Activated CD8-positive, alpha-beta memory T cell treated with anti-CD3 and anti-CD28 coated beads, Interleukin-2, amount 10 ng/mL, durations not matched to agents 7 days and 5 days (primary cell): ENCODE measurements at regions not wholly inside any gene's neighbourhood (a gene's known extent, or its start where the extent isn't known, plus 50 kb on each side); places are given as distances from the start of the nearest gene placed in this dataset.
"Not testable (repeated sequence)": the region's sequence is repeated elsewhere in the genome, so short reads cannot be mapped to it uniquely, and the experiment has no call there.

Experiments used
- ATAC-seq: fragments of 150-1000 bp; cut with Tn5 transposase; one replicate; pipeline ENCODE4 v1.10.0; 2021; ENCODE audit warnings: moderate library complexity
- CTCF ChIA-PET: fragments of 350-600 bp; sonication (Branson Sonifier 250); formaldehyde crosslinking; loops from one replicate; lab custom pipeline; 2021; ENCODE audit warnings: antibody characterized with exemption; lab: Charles Lee
- DNase-seq: peaks from one replicate; pipeline ENCODE4 v3.0.0-alpha.2; 2020
- H3K27ac Mint-ChIP-seq: one replicate; pipeline ENCODE4 v1.8.0; 2021; ENCODE audit warnings: mild to moderate bottlenecking, mixed read lengths
- H3K27me3 Mint-ChIP-seq: one replicate; pipeline ENCODE4 v1.8.0; 2021; ENCODE audit warnings: mixed read lengths
- H3K36me3 Mint-ChIP-seq: one replicate; pipeline ENCODE4 v1.8.0; 2021; ENCODE audit warnings: mild to moderate bottlenecking, mixed read lengths
- H3K4me1 Mint-ChIP-seq: one replicate; pipeline ENCODE4 v1.8.0; 2021; ENCODE audit warnings: mixed read lengths
- H3K4me3 Mint-ChIP-seq: one replicate; pipeline ENCODE4 v1.8.0; 2021; ENCODE audit warnings: mild to moderate bottlenecking, moderate library complexity, mixed read lengths
- H3K9me3 Mint-ChIP-seq: one replicate; pipeline ENCODE4 v1.8.0; 2022; ENCODE audit warnings: low read depth, mixed read lengths

DNA sequence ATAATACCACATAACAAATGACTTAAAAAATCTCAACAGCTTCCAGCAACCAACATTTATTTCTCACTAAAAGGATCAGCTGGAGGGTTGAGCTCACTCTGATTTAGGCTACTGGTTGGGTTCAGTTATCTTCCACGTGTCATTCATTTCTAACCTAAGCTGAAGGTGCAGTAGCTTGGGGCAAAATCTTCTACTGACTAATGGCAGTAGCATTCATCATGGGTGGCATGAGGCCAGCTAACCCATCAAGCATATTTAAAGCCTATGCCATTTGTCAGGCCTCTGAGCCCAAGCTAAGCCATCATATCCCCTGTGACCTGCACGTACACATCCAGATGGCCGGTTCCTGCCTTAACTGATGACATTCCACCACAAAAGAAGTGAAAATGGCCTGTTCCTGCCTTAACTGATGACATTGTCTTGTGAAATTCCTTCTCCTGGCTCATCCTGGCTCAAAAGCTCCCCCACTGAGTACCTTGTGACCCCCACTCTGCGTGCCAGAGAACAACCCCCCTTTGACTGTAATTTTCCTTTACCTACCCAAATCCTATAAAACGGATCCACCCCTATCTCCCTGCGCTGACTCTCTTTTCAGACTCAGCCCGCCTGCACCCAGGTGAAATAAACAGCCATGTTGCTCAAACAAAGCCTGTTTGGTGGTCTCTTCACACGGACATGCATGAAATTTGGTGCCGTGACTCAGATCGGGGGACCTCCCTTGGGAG lies 324.7 kb upstream of the LMCD1 start:
- H3K4me1 Mint-ChIP-seq, DNase-seq, H3K9me3 Mint-ChIP-seq, ATAC-seq, H3K36me3 Mint-ChIP-seq, H3K27ac Mint-ChIP-seq, CTCF ChIA-PET, H3K27me3 Mint-ChIP-seq, H3K4me3 Mint-ChIP-seq: not testable (repeated sequence)

DNA sequence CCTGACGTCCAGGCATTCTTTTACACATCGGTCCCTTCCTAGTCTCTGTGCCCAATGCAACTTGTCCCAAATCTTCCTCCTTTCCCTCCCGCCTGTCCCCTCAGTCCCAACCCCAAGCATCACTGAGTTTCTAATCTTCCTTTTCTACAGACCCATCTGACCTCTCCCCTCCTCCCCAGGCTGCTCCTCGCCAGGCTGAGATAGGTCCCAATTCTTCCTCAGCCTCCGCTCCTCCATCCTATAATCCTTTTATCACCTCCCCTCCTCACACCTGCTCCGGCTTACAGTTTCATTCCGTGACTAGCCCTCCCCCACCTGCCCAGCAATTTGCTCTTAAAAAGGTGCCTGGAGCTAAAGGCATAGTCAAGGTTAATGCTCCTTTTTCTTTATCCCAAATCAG lies 323.1 kb upstream of the LMCD1 start:
- H3K27me3 Mint-ChIP-seq, H3K4me1 Mint-ChIP-seq, DNase-seq, ATAC-seq, H3K36me3 Mint-ChIP-seq, CTCF ChIA-PET, H3K9me3 Mint-ChIP-seq, H3K4me3 Mint-ChIP-seq, H3K27ac Mint-ChIP-seq: not testable (repeated sequence)

DNA sequence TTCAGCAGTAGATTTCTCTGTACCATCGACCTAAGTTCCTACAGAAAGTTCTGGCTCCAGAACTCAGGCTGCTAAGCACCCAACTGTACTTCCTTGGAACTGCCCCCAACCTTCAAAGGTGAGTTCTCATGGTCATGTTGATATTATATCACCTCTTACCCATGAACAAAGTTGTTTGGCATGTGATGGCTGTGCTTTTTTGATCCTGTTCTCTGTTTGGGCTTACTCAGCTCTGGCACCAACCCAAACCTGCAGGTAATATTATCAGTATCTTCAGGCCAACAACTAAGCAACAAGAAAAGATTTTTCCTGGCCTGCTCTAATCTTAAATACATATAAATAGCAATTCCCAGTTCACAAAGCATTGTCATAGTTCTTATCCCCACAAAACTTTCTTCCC lies 318.7 kb upstream of the LMCD1 start:
- ATAC-seq (no peak), DNase-seq (no peak)
- Mint-ChIP-seq H3K4me3 (no peak overlapping the region), H3K27me3 (no peaks in the 10 kb centered on the region), H3K36me3 (no peaks in the 10 kb centered on the region), H3K9me3 (peaks cover 2% of the 10 kb centered on the region), H3K27ac (no peak overlapping the region), H3K4me1 (no peaks in the 10 kb centered on the region)
- CTCF ChIA-PET, result no interaction called here

DNA sequence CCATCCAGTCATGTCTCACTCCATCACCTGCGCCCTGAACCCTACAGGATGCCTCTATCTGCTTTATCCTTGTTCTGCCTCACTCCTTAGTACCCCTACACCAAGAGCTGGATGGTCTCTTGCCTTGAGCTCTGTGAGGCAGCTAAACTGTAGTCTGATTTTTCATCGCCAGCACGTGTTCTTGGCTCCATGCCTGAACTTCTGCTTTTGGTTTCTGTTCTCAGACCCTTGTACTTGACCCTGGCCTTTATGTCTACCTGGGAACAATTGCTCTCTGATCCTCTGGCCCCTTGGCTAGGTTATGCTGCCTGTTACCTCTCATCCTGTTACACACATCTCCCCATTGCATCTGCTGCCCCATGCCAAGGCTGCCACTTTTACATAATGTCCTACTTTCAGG lies 318.0 kb upstream of the LMCD1 start:
- H3K36me3 Mint-ChIP-seq, result no peaks in the 10 kb centered on the region
- no peak overlapping the region for H3K4me3 Mint-ChIP-seq
- CTCF ChIA-PET, result no interaction called here
- H3K9me3 Mint-ChIP-seq, result peaks cover 2% of the 10 kb centered on the region
- H3K27ac Mint-ChIP-seq, result no peak overlapping the region
- DNase-seq, result no peak
- ATAC-seq, result no peak
- no peaks in the 10 kb centered on the region for H3K27me3 Mint-ChIP-seq
- H3K4me1 Mint-ChIP-seq, result no peaks in the 10 kb centered on the region

DNA sequence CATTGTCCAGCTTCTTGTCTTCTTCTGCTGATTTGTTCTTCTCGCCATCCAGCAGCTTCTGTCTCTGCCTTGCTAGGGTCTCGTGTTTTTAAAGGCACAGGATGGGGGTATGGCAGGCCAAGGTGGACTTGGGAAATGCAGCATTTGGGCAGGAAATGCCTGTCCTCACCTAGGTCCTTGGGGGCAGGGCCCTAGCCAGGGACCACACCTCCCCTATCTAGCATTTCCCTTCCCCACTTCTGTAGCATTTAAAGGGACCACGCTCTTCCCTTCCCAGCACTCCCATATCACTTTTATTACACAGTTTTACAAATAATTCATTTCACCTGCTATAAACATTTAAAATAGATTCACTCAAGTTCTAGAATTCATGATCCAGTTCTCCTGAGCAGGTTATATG lies 315.4 kb upstream of the LMCD1 start:
- Mint-ChIP-seq H3K27me3 (no peaks in the 10 kb centered on the region), H3K27ac (no peak overlapping the region), H3K4me3 (no peak overlapping the region), H3K36me3 (no peaks in the 10 kb centered on the region), H3K4me1 (no peaks in the 10 kb centered on the region), H3K9me3 (peaks cover 2% of the 10 kb centered on the region)
- ATAC-seq (no peak), DNase-seq (no peak)
- CTCF ChIA-PET, result no interaction called here

GRCh38 chr3:8187996-8188395 lies 313.6 kb upstream of the LMCD1 start:
- no peaks in the 10 kb centered on the region for H3K4me1 Mint-ChIP-seq

GRCh38 chr3:8189051-8189450 lies 312.6 kb upstream of the LMCD1 start:
- H3K27ac Mint-ChIP-seq, result no peak overlapping the region
- H3K36me3 Mint-ChIP-seq, result no peaks in the 10 kb centered on the region
- H3K4me3 Mint-ChIP-seq, result no peak overlapping the region
- no peak for ATAC-seq
- DNase-seq, result no peak
- H3K9me3 Mint-ChIP-seq, result no peaks in the 10 kb centered on the region
- peaks cover 3% of the 10 kb centered on the region for H3K27me3 Mint-ChIP-seq
- CTCF ChIA-PET, result no interaction called here
- H3K4me1 Mint-ChIP-seq, result no peaks in the 10 kb centered on the region

More at GRCh38 chr3:8187996-8188395, 313.6 kb upstream of the LMCD1 start:
- no peak for ATAC-seq
- Mint-ChIP-seq H3K4me3 (no peak overlapping the region), H3K36me3 (no peaks in the 10 kb centered on the region), H3K9me3 (peaks cover 2% of the 10 kb centered on the region), H3K27ac (no peak overlapping the region), H3K27me3 (peaks cover 3% of the 10 kb centered on the region)
- DNase-seq, result no peak
- CTCF ChIA-PET, result no interaction called here

GRCh38 chr3:8191406-8191805 lies 310.2 kb upstream of the LMCD1 start:
- no peaks in the 10 kb centered on the region for H3K36me3 Mint-ChIP-seq
- ATAC-seq, result no peak
- CTCF ChIA-PET, result no interaction called here

GRCh38 chr3:8197384-8197783 lies 304.2 kb upstream of the LMCD1 start:
- H3K9me3 Mint-ChIP-seq, result no peaks in the 10 kb centered on the region
- no peaks in the 10 kb centered on the region for H3K36me3 Mint-ChIP-seq

More at GRCh38 chr3:8191406-8191805, 310.2 kb upstream of the LMCD1 start:
- Mint-ChIP-seq H3K27me3 (peaks cover 3% of the 10 kb centered on the region), H3K27ac (no peak overlapping the region), H3K4me3 (no peak overlapping the region), H3K9me3 (no peaks in the 10 kb centered on the region), H3K4me1 (no peaks in the 10 kb centered on the region)
- no peak for DNase-seq

DNA sequence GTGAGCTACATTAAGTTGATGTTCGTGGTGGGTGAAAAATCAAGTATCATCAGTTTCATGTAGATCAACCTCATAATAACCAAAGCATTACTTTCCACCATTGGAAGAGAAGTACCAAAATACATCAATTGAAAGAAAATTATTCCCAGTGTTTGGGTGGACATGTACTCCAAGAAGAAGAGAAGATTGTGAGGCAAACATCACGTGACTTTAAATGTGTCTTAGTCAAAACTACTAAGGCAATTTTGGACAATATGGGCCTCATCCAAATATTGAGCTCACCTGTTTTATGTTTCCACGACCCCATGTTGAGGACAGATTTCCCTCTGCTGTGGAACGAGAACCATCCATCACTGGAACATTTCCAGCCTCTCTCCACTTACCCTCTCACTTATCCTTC lies 303.0 kb upstream of the LMCD1 start:
- H3K4me1 Mint-ChIP-seq, result no peaks in the 10 kb centered on the region
- ATAC-seq, result no peak
- DNase-seq, result no peak
- H3K36me3 Mint-ChIP-seq, result no peaks in the 10 kb centered on the region
- CTCF ChIA-PET, result no interaction called here
- no peak overlapping the region for H3K27ac Mint-ChIP-seq
- no peaks in the 10 kb centered on the region for H3K27me3 Mint-ChIP-seq
- no peak overlapping the region for H3K4me3 Mint-ChIP-seq
- H3K9me3 Mint-ChIP-seq, result no peaks in the 10 kb centered on the region

More at GRCh38 chr3:8197384-8197783, 304.2 kb upstream of the LMCD1 start:
- H3K27ac Mint-ChIP-seq, result no peak overlapping the region
- DNase-seq (no peak), ATAC-seq (no peak)
- CTCF ChIA-PET, result no interaction called here
- no peaks in the 10 kb centered on the region for H3K4me1 Mint-ChIP-seq
- no peak overlapping the region for H3K4me3 Mint-ChIP-seq
- H3K27me3 Mint-ChIP-seq, result no peaks in the 10 kb centered on the region

DNA sequence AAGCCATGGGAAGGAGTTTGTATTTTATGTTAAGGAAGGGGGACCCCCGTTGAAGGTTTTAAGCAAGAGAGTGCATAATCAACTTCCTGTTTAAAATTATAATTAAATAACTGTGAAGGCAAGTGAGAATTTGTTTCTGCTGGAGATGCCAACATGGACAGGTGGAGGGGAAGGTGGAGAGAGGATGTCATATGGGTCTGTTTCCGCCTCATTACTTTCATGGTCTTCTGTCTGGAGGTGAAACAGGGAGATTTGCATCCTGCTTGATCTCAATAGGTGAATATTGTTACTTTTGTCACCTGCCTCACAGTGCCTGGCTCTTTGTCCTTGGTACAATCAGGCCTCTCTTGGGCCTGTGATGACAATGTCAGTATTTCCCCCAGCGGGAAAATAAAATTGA lies 300.6 kb upstream of the LMCD1 start:
- Mint-ChIP-seq H3K27ac (no peak overlapping the region), H3K4me3 (no peak overlapping the region), H3K4me1 (no peaks in the 10 kb centered on the region), H3K27me3 (no peaks in the 10 kb centered on the region), H3K9me3 (no peaks in the 10 kb centered on the region), H3K36me3 (no peaks in the 10 kb centered on the region)
- DNase-seq (no peak), ATAC-seq (no peak)
- CTCF ChIA-PET, result no interaction called here

GRCh38 chr3:8201886-8202285 lies 299.7 kb upstream of the LMCD1 start:
- Mint-ChIP-seq H3K27ac (no peak overlapping the region), H3K9me3 (no peaks in the 10 kb centered on the region), H3K27me3 (no peaks in the 10 kb centered on the region), H3K4me1 (no peaks in the 10 kb centered on the region), H3K4me3 (no peak overlapping the region), H3K36me3 (no peaks in the 10 kb centered on the region)
- CTCF ChIA-PET, result no interaction called here
- ATAC-seq (no peak), DNase-seq (no peak)

DNA sequence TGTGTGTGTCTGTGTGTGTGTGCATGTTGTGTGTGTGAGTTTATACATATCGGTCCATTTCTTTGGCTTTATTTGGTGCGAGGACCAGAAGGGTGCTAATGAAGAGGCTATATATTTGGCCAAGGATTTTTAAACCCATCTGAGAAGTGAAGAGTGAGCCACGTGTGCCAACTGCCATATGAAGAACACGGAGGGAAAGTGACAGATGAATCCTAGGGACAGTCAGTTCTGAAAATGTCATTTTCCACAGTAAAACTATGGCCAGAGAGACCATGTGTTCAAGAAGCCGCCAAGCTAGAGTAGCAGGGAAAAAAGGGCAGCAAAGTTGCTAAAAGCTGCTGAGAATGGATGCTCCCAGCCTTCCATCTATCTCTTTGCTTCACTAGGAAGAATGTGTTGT lies 297.3 kb upstream of the LMCD1 start:
- Mint-ChIP-seq H3K27ac (no peak overlapping the region), H3K27me3 (no peaks in the 10 kb centered on the region), H3K4me3 (no peak overlapping the region), H3K36me3 (no peaks in the 10 kb centered on the region), H3K4me1 (no peaks in the 10 kb centered on the region), H3K9me3 (no peaks in the 10 kb centered on the region)
- CTCF ChIA-PET, result no interaction called here
- no peak for DNase-seq
- no peak for ATAC-seq

GRCh38 chr3:8204853-8205650 lies 296.6 kb upstream of the LMCD1 start:
- Mint-ChIP-seq H3K4me3 (no peak overlapping the region), H3K4me1 (no peaks in the 10 kb centered on the region), H3K9me3 (no peaks in the 10 kb centered on the region), H3K27ac (no peak overlapping the region), H3K27me3 (no peaks in the 10 kb centered on the region), H3K36me3 (no peaks in the 10 kb centered on the region)
- no peak for ATAC-seq
- CTCF ChIA-PET, result no interaction called here
- DNase-seq, result no peak
